GM23338 (cell line): ENCODE measurements at regions not wholly inside any gene's neighbourhood (a gene's known extent, or its start where the extent isn't known, plus 50 kb on each side); places are given as distances from the start of the nearest gene placed in this dataset.

Experiments used
- CTCF ChIP-seq, 2 experiments: fragments of 200-600 bp in 1 of 2; sonication (generic) in 1 of 2; conservative IDR thresholded peaks; 2 replicates each; pipeline versions ENCODE4 v1.5.1 to v1.6.1; 2016 to 2017; ENCODE audit warnings: antibody characterized with exemption in 2 of 2, low read depth in 2 of 2, mild to moderate bottlenecking in 2 of 2, moderate library complexity in 1 of 2
- ETS1 ChIP-seq: IDR thresholded peaks from 2 replicates; pipeline ENCODE4 v1.6.1; 2016; ENCODE audit warnings: antibody characterized with exemption
- EZH2 ChIP-seq: fragments of 200-600 bp; sonication (generic); IDR thresholded peaks from one replicate; pipeline ENCODE4 v1.8.0; 2017; ENCODE audit warnings: antibody characterized with exemption, mild to moderate bottlenecking, low read depth; ENCODE audit not compliant: unreplicated experiment
- POLR2AphosphoS5 ChIP-seq: IDR thresholded peaks from 2 replicates; pipeline ENCODE4 v1.6.1; 2016; ENCODE audit warnings: antibody characterized with exemption, low read depth
- REST ChIP-seq: IDR thresholded peaks from one replicate; pipeline ENCODE4 v1.6.1; 2018; ENCODE audit warnings: antibody characterized with exemption; ENCODE audit not compliant: unreplicated experiment

- TF ChIP-seq POLR2AphosphoS5 = no peak
- TF ChIP-seq CTCF (conservative IDR thresholded peaks at IDR 0.05; ENCODE audit: low read depth in 2 of 2) = no peak
- no peak for TF ChIP-seq EZH2
- TF ChIP-seq REST = no peak
- no peak for TF ChIP-seq ETS1
These were observed 207.3 kb upstream of the SGCD start for GRCh38 chr5:156119692-156120091.
